ENCODE measurements at regions not wholly inside any gene's neighbourhood (a gene's known extent, or its start where the extent isn't known, plus 50 kb on each side); places are given as distances from the start of the nearest gene placed in this dataset.
A peak's percentile ranks its signal among the peaks of the same experiment; 100 is the strongest.

DNA sequence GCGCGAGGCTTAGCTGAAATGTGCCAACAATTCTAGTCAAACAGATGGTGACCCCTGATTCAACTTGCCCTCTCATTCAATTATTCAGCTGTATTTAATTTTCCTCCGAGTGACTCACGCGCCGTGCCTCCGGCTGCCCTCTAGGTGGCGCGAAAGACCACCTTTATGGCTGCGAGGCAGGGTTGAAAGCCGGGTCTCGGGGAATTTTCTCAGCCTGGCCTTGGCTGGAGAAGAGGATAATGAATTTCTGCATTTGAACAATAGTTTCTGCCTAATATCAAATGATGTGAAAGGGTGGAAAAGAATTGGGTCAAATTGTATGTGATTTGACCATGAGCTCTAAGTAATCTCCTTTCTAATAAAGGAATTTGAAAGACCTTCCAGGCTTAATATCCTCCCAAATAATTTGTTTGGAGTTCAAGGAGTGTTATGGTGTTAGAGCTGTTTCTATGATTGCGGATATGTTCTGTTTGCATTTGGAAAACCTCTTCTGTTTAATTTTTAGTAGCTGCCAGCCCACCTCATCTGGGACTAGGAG is 310.9 kb downstream of the ZNF536 start:
- no peaks in the 10 kb centered on the region for H3F3A ChIP-seq (ENCODE audit: insufficient read depth, low read length, poor library complexity, severe bottlenecking)
- H4K20me1 ChIP-seq (ENCODE audit: insufficient read depth) = no peaks in the 10 kb centered on the region
- H3K27me3 ChIP-seq (ENCODE audit: insufficient read depth, low read depth, low read length) = no peaks in the 10 kb centered on the region
- no peaks in the 10 kb centered on the region for H3K79me2 ChIP-seq (replicated peaks; ENCODE audit: insufficient read depth, low read length)
- TF ChIP-seq RAD21 (conservative IDR thresholded peaks at IDR 0.05) (peak; percentile 99), POLR2AphosphoS5 (IDR thresholded peaks at IDR 0.05) (no peak), TAF1 (IDR thresholded peaks at IDR 0.05; ENCODE audit: low read depth) (no peak), SMC3 (conservative IDR thresholded peaks at IDR 0.05; ENCODE audit: poor library complexity) (peak; percentile 97)
- TF ChIP-seq, protein P1, sequence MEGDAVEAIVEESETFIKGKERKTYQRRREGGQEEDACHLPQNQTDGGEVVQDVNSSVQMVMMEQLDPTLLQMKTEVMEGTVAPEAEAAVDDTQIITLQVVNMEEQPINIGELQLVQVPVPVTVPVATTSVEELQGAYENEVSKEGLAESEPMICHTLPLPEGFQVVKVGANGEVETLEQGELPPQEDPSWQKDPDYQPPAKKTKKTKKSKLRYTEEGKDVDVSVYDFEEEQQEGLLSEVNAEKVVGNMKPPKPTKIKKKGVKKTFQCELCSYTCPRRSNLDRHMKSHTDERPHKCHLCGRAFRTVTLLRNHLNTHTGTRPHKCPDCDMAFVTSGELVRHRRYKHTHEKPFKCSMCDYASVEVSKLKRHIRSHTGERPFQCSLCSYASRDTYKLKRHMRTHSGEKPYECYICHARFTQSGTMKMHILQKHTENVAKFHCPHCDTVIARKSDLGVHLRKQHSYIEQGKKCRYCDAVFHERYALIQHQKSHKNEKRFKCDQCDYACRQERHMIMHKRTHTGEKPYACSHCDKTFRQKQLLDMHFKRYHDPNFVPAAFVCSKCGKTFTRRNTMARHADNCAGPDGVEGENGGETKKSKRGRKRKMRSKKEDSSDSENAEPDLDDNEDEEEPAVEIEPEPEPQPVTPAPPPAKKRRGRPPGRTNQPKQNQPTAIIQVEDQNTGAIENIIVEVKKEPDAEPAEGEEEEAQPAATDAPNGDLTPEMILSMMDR (IDR thresholded peaks at IDR 0.05; ENCODE audit: poor library complexity, severe bottlenecking) = peak; percentile 98
- H3K9ac ChIP-seq (ENCODE audit: low read length) = no peak overlapping the region
- H3K4me3 ChIP-seq (ENCODE audit: low read length) = no peak overlapping the region
- no peak overlapping the region for H3K4me2 ChIP-seq (ENCODE audit: low read length)
- H3K36me3 ChIP-seq (ENCODE audit: insufficient read depth, low read length) = no peaks in the 10 kb centered on the region
- H3K9me2 ChIP-seq (ENCODE audit: insufficient read depth, low read length) = no peaks in the 10 kb centered on the region
- H2AFZ ChIP-seq (ENCODE audit: low read depth, low read length) = no peak overlapping the region
- no peaks in the 10 kb centered on the region for H3K9me3 ChIP-seq (ENCODE audit: low read length)
- no peak overlapping the region for H3K27ac ChIP-seq (ENCODE audit: low read length)

DNA sequence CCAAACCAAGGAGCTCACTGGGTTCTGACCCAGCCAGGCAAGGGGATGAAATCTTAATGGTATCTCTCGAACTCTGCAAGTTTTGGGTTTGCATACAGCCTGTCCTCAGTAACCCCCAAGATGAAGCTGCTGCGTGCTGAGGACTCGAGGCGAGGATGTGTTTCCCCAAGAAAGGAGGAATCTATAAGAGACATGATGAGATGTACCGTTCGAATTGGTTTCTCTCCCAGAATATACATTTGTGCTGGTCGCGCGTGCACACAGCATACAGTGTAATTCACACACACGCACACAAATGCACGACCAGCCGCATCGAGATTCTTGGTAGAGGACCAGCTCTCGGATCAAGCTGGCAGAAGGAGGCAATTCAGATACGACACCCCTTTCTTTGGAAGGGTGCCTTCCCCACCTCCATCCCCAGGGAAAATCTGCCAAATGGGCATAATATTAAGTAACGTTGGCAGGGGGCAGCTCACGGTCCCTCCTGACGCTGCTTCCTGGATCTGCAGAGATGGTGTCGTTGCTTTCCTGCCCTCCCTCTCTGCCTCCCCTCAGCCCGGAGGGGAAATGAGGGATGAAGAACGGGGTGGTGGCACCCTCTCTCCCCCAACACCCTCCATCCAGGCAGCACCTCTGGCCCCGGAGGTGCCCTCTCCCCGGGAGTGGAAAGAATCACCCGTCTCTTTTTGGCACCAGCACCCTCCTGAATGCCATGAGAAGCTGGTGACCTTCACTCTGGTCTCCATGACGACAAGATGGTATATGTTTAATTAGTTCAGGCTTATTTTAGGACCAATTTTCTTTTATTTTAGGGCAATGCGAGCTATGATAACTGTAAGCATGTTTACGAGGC is 310.2 kb downstream of the ZNF536 start:
- no peak overlapping the region for H2AFZ ChIP-seq (ENCODE audit: low read depth, low read length)
- no peak overlapping the region for H3K4me3 ChIP-seq (ENCODE audit: low read length)
- no peaks in the 10 kb centered on the region for H4K20me1 ChIP-seq (ENCODE audit: insufficient read depth)
- H3K4me2 ChIP-seq (ENCODE audit: low read length) = no peak overlapping the region
- H3K36me3 ChIP-seq (ENCODE audit: insufficient read depth, low read length) = no peaks in the 10 kb centered on the region
- no peaks in the 10 kb centered on the region for H3K9me2 ChIP-seq (ENCODE audit: insufficient read depth, low read length)
- TF ChIP-seq EP300 (conservative IDR thresholded peaks at IDR 0.05; ENCODE audit: poor library complexity, severe bottlenecking) (no peak), SMC3 (conservative IDR thresholded peaks at IDR 0.05; ENCODE audit: poor library complexity) (no peak), MXI1 (conservative IDR thresholded peaks at IDR 0.05; ENCODE audit: poor library complexity, severe bottlenecking) (no peak), RAD21 (conservative IDR thresholded peaks at IDR 0.05) (no peak), POLR2AphosphoS5 (IDR thresholded peaks at IDR 0.05) (no peak), EZH2 (IDR thresholded peaks at IDR 0.05; ENCODE audit: borderline replicate concordance, insufficient read depth, low read length, poor library complexity, severe bottlenecking) (no peak)
- TF ChIP-seq, protein P2, sequence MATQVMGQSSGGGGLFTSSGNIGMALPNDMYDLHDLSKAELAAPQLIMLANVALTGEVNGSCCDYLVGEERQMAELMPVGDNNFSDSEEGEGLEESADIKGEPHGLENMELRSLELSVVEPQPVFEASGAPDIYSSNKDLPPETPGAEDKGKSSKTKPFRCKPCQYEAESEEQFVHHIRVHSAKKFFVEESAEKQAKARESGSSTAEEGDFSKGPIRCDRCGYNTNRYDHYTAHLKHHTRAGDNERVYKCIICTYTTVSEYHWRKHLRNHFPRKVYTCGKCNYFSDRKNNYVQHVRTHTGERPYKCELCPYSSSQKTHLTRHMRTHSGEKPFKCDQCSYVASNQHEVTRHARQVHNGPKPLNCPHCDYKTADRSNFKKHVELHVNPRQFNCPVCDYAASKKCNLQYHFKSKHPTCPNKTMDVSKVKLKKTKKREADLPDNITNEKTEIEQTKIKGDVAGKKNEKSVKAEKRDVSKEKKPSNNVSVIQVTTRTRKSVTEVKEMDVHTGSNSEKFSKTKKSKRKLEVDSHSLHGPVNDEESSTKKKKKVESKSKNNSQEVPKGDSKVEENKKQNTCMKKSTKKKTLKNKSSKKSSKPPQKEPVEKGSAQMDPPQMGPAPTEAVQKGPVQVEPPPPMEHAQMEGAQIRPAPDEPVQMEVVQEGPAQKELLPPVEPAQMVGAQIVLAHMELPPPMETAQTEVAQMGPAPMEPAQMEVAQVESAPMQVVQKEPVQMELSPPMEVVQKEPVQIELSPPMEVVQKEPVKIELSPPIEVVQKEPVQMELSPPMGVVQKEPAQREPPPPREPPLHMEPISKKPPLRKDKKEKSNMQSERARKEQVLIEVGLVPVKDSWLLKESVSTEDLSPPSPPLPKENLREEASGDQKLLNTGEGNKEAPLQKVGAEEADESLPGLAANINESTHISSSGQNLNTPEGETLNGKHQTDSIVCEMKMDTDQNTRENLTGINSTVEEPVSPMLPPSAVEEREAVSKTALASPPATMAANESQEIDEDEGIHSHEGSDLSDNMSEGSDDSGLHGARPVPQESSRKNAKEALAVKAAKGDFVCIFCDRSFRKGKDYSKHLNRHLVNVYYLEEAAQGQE (IDR thresholded peaks at IDR 0.05; ENCODE audit: borderline replicate concordance) = no peak
- H3K27ac ChIP-seq (ENCODE audit: low read length) = no peak overlapping the region
- no peaks in the 10 kb centered on the region for H3K79me2 ChIP-seq (replicated peaks; ENCODE audit: insufficient read depth, low read length)
- H3K9ac ChIP-seq (ENCODE audit: low read length) = no peak overlapping the region
- no peaks in the 10 kb centered on the region for H3K27me3 ChIP-seq (ENCODE audit: insufficient read depth, low read depth, low read length)
- H3K9me3 ChIP-seq (ENCODE audit: low read length) = no peaks in the 10 kb centered on the region
- no peaks in the 10 kb centered on the region for H3F3A ChIP-seq (ENCODE audit: insufficient read depth, low read length, poor library complexity, severe bottlenecking)

Measured in neural cell (in vitro differentiated cells).